NCI-H1105 (cell line): ENCODE measurements at regions not wholly inside any gene's neighbourhood (a gene's known extent, or its start where the extent isn't known, plus 50 kb on each side); places are given as distances from the start of the nearest gene placed in this dataset.

Experiments
- DNase-seq: peaks from one replicate; lab custom pipeline; 2025; lab: John Stamatoyannopoulos, UW

- no peak for DNase-seq
Observed at GRCh38 chr15:77541421-77542181, 91.1 kb downstream of the LINGO1 start.

GRCh38 chr15:77540312-77541060 lies 92.2 kb downstream of the LINGO1 start:
- no peak for DNase-seq

GRCh38 chr15:77538793-77539497 lies 93.8 kb downstream of the LINGO1 start:
- DNase-seq, result peak; percentile 81

GRCh38 chr15:77538027-77538451 lies 94.7 kb downstream of the LINGO1 start:
- DNase-seq, result no peak

- DNase-seq, result no peak
Observed at GRCh38 chr15:77537006-77537405, 95.7 kb downstream of the LINGO1 start.

- DNase-seq, result no peak
Observed at GRCh38 chr15:77535845-77536244, 96.9 kb downstream of the LINGO1 start.
